OCI-LY7 (cell line): ENCODE measurements at regions not wholly inside any gene's neighbourhood (a gene's known extent, or its start where the extent isn't known, plus 50 kb on each side); places are given as distances from the start of the nearest gene placed in this dataset.

Experiments used
- BruUV-seq: library from RNA; stranded (reverse); fragments of 400-500 nt; replicated peaks from 2 replicates; lab custom pipeline; 2021; lab: Mats Ljungman, UMichigan
- CTCF ChIA-PET: fragments of 300-600 bp; sonication (Branson Sonifier 250); formaldehyde crosslinking; loops from one replicate; lab custom pipeline; 2022; ENCODE audit warnings: antibody characterized with exemption; ENCODE audit not compliant: unreplicated experiment; lab: Charles Lee
- POLR2A ChIA-PET: fragments of 300-600 bp; sonication (Branson Sonifier 250); formaldehyde crosslinking; loops from one replicate; lab custom pipeline; 2022; ENCODE audit warnings: antibody characterized with exemption; lab: Charles Lee
- DNase-seq: peaks from one replicate; pipeline ENCODE4 v3.0.0-alpha.2; 2015; ENCODE audit warnings: low spot score
- H2AFZ ChIP-seq: fragments of 200-600 bp; sonication (generic), shearing (Covaris generic); 2 replicates; pipeline ENCODE4 v1.6.1; 2014; ENCODE audit warnings: mild to moderate bottlenecking, antibody characterized with exemption, low read length, moderate library complexity
- H3K27ac ChIP-seq: fragments of 200-600 bp; sonication (generic); 2 replicates; pipeline ENCODE4 v1.5.1; 2014; ENCODE audit warnings: mixed run types, low read depth, mild to moderate bottlenecking, moderate library complexity, low read length, inconsistent platforms; ENCODE audit not compliant: poor library complexity, severe bottlenecking
- H3K36me3 ChIP-seq: fragments of 200-600 bp; sonication (generic); 2 replicates; pipeline ENCODE4 v1.6.1; 2014; ENCODE audit warnings: mild to moderate bottlenecking, antibody characterized with exemption, low read length, moderate library complexity, mixed read lengths; ENCODE audit not compliant: insufficient read depth
- H3K4me1 ChIP-seq: fragments of 200-600 bp; sonication (generic); 2 replicates; pipeline ENCODE4 v1.5.1; 2014; ENCODE audit warnings: mild to moderate bottlenecking, low read length; ENCODE audit not compliant: insufficient read depth, poor library complexity, severe bottlenecking
- H3K4me2 ChIP-seq: fragments of 200-600 bp; sonication (generic); 2 replicates; pipeline ENCODE4 v1.6.1; 2014; ENCODE audit warnings: mild to moderate bottlenecking, low read length
- H3K4me3 ChIP-seq: fragments of 200-600 bp; sonication (generic); 2 replicates; pipeline ENCODE4 v1.5.1; 2014; ENCODE audit warnings: mild to moderate bottlenecking, low read depth, low read length; ENCODE audit not compliant: poor library complexity, severe bottlenecking
- H3K79me2 ChIP-seq: fragments of 200-600 bp; sonication (generic); 2 replicates; pipeline ENCODE4 v1.6.1; 2016; ENCODE audit warnings: low read depth, mild to moderate bottlenecking, low read length, moderate library complexity, mixed read lengths; ENCODE audit not compliant: insufficient read depth
- H3K9me2 ChIP-seq: fragments of 200-600 bp; sonication (generic); 2 replicates; pipeline ENCODE4 v1.6.1; 2016; ENCODE audit warnings: mild to moderate bottlenecking, low read length, mixed read lengths; ENCODE audit not compliant: insufficient read depth
- H3K9me3 ChIP-seq: fragments of 200-600 bp; sonication (generic); 2 replicates; pipeline ENCODE4 v1.6.1; 2014; ENCODE audit warnings: mild to moderate bottlenecking, mixed run types, low read length, mixed read lengths
- H4K20me1 ChIP-seq: fragments of 200-600 bp; sonication (generic); 2 replicates; pipeline ENCODE4 v1.6.1; 2014; ENCODE audit warnings: mild to moderate bottlenecking, antibody characterized with exemption, low read length, moderate library complexity, mixed read lengths; ENCODE audit not compliant: insufficient read depth
- EZH2phosphoT487 ChIP-seq: fragments of 200-600 bp; sonication (generic); IDR thresholded peaks from 2 replicates; pipeline ENCODE4 v1.6.1; 2018; ENCODE audit warnings: low read depth, borderline replicate concordance, mild to moderate bottlenecking, mixed run types, antibody characterized with exemption, low read length, moderate library complexity, mixed read lengths
- intact Hi-C: fragments of 100-400 bp; cut with micrococcal nuclease; formaldehyde crosslinking; loops from one replicate; pipeline ENCODE4 v1.10.0; 2022; ENCODE audit not compliant: unreplicated experiment
- TF ChIP-seq, protein P1 (sequence below): fragments of 200-600 bp; sonication (generic); conservative IDR thresholded peaks from 2 replicates; pipeline ENCODE4 v1.5.1; 2014; ENCODE audit warnings: mild to moderate bottlenecking, antibody characterized with exemption, low read length, moderate library complexity, mixed read lengths

DNA sequence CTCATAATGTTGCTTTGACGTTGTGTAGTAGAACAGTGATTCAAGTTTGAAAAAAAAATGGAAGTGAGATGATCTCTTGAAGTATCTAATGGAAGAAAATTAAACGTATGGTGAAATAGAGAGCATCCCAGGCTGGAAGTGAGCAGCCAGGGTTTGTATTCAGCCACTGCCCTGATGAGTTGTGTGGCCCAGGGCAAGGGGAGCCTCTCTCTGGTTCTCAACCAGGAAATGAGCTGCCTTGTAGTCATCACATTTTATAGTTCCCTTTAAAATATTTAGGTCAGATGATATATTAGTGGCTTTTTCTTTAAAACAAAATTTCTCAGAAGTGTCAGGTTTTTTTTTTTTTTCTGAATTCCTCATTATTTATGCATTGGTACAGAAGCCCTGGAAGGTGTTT lies 150.3 kb downstream of the GPAT3 start:
- no peaks in the 10 kb centered on the region for H3K36me3 ChIP-seq
- H2AFZ ChIP-seq: no peak overlapping the region
- no peaks in the 10 kb centered on the region for H3K9me2 ChIP-seq
- no peaks in the 10 kb centered on the region for H3K79me2 ChIP-seq
- H4K20me1 ChIP-seq: no peaks in the 10 kb centered on the region
- no peaks in the 10 kb centered on the region for H3K4me1 ChIP-seq
- TF ChIP-seq EZH2phosphoT487: no peak
- TF ChIP-seq, protein P1, sequence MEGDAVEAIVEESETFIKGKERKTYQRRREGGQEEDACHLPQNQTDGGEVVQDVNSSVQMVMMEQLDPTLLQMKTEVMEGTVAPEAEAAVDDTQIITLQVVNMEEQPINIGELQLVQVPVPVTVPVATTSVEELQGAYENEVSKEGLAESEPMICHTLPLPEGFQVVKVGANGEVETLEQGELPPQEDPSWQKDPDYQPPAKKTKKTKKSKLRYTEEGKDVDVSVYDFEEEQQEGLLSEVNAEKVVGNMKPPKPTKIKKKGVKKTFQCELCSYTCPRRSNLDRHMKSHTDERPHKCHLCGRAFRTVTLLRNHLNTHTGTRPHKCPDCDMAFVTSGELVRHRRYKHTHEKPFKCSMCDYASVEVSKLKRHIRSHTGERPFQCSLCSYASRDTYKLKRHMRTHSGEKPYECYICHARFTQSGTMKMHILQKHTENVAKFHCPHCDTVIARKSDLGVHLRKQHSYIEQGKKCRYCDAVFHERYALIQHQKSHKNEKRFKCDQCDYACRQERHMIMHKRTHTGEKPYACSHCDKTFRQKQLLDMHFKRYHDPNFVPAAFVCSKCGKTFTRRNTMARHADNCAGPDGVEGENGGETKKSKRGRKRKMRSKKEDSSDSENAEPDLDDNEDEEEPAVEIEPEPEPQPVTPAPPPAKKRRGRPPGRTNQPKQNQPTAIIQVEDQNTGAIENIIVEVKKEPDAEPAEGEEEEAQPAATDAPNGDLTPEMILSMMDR: no peak
- no TSS peak for BruUV-seq
- no peak overlapping the region for H3K4me3 ChIP-seq
- DNase-seq: no peak
- no peak overlapping the region for H3K4me2 ChIP-seq
- ChIA-PET POLR2A (interaction anchor here (0.7 kb wide), 1 partner anchor 19 kb away, joined by 3 read pairs; no protein-coding TSS in a partner anchor), CTCF (no interaction called here)
- H3K27ac ChIP-seq: no peak overlapping the region
- no peaks in the 10 kb centered on the region for H3K9me3 ChIP-seq
- intact Hi-C loops: no loop called here

DNA sequence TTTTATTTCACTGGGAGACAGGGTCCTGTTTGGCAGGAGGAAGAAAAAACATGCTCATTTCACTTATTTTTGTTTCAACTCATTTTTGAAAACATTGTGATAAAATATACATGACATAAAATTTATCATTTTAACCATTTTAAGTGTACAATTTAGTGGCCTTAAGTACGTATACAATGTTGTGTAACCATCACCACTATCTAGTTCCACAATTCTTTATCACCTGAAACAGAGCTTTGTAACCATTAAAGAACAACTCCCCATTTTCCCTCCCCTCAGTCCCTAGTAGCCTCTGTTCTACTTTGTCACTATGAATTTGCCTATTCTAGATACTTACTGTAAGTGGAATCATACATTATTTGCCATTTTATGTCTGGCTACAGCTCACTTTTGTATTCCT lies 143.8 kb downstream of the GPAT3 start:
- Histone ChIP-seq H4K20me1 (no peaks in the 10 kb centered on the region), H3K79me2 (no peaks in the 10 kb centered on the region), H3K4me3 (no peak overlapping the region), H3K4me2 (no peak overlapping the region), H3K36me3 (no peaks in the 10 kb centered on the region), H2AFZ (no peak overlapping the region), H3K27ac (no peak overlapping the region), H3K9me2 (no peaks in the 10 kb centered on the region), H3K4me1 (no peaks in the 10 kb centered on the region), H3K9me3 (no peaks in the 10 kb centered on the region)
- intact Hi-C loops: no loop called here
- ChIA-PET CTCF (no interaction called here), POLR2A (interaction anchor here (0.7 kb wide), 2 partner anchors 87 to 1157 kb away, joined by 4 to 6 read pairs; no protein-coding TSS in a partner anchor)
- no TSS peak for BruUV-seq
- TF ChIP-seq EZH2phosphoT487: no peak
- TF ChIP-seq, protein P1: no peak
- DNase-seq: no peak

DNA sequence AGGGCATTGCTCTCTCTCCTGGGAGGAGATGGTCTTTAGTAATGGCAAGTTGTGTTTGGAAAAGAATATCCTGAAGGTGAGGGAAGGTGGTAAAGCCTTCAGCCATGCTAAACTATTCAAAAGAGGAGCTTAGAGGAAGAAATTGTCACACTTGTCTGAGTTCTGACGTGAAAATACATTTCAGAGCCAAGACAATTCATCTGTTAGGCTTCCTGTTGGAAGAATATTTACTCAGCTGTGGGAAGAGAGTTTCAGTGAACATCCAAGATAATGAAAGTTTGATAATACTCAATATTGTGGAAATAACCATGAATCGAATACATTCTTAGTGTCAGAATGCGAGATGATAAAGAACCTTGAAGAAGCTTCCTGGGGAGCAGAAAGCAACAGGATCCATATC lies 143.3 kb downstream of the GPAT3 start:
- BruUV-seq: no TSS peak
- intact Hi-C loops: no loop called here
- Histone ChIP-seq H3K36me3 (no peaks in the 10 kb centered on the region), H3K9me2 (no peaks in the 10 kb centered on the region), H3K9me3 (no peaks in the 10 kb centered on the region), H3K4me2 (no peak overlapping the region), H3K79me2 (no peaks in the 10 kb centered on the region), H2AFZ (no peak overlapping the region), H4K20me1 (no peaks in the 10 kb centered on the region), H3K4me3 (no peak overlapping the region), H3K27ac (no peak overlapping the region), H3K4me1 (no peaks in the 10 kb centered on the region)
- CTCF ChIA-PET: no interaction called here
- POLR2A ChIA-PET: no interaction called here
- TF ChIP-seq, protein P1: no peak
- TF ChIP-seq EZH2phosphoT487: no peak
- no peak for DNase-seq
